ENCODE measurements at regions not wholly inside any gene's neighbourhood (a gene's known extent, or its start where the extent isn't known, plus 50 kb on each side); places are given as distances from the start of the nearest gene placed in this dataset.
"Not testable (repeated sequence)": the region's sequence is repeated elsewhere in the genome, so short reads cannot be mapped to it uniquely, and the experiment has no call there.

- no peak for DNase-seq
These were observed 1043.5 kb upstream of the ALCAM start for GRCh38 chr3:104323226-104323625.

GRCh38 chr3:104347291-104347690, 1019.4 kb upstream of the ALCAM start:
- DNase-seq, result no peak

- no peak for DNase-seq
These were observed 1016.9 kb upstream of the ALCAM start for GRCh38 chr3:104349836-104350235.

- no peak for DNase-seq
These were observed 1012.8 kb upstream of the ALCAM start for GRCh38 chr3:104353951-104354350.

- no peak for DNase-seq
These were observed 1007.2 kb upstream of the ALCAM start for GRCh38 chr3:104359546-104359945.

GRCh38 chr3:104360038-104360437, 1006.7 kb upstream of the ALCAM start:
- DNase-seq, result no peak

GRCh38 chr3:104361748-104362147, 1005.0 kb upstream of the ALCAM start:
- DNase-seq, result not testable (repeated sequence)

- no peak for DNase-seq
These were observed 1004.4 kb upstream of the ALCAM start for GRCh38 chr3:104362319-104362718.

- DNase-seq, result no peak
These were observed 999.7 kb upstream of the ALCAM start for GRCh38 chr3:104367000-104367399.

- no peak for DNase-seq
These were observed 997.9 kb upstream of the ALCAM start for GRCh38 chr3:104368760-104369159.

- DNase-seq, result no peak
These were observed 981.3 kb upstream of the ALCAM start for GRCh38 chr3:104385421-104385820.

- DNase-seq, result no peak
These were observed 978.1 kb upstream of the ALCAM start for GRCh38 chr3:104388619-104389018.

- no peak for DNase-seq
These were observed 974.4 kb upstream of the ALCAM start for GRCh38 chr3:104392327-104392726.

- DNase-seq, result no peak
These were observed 969.6 kb upstream of the ALCAM start for GRCh38 chr3:104396974-104397669.

- DNase-seq, result no peak
These were observed 969.0 kb upstream of the ALCAM start for GRCh38 chr3:104397713-104398112.

GRCh38 chr3:104402902-104403301, 963.8 kb upstream of the ALCAM start:
- no peak for DNase-seq

GRCh38 chr3:104411757-104412156, 955.0 kb upstream of the ALCAM start:
- no peak for DNase-seq

- DNase-seq, result no peak
These were observed 953.8 kb upstream of the ALCAM start for GRCh38 chr3:104412608-104413580.

GRCh38 chr3:104428337-104428925, 938.3 kb upstream of the ALCAM start:
- DNase-seq, result no peak

- DNase-seq, result no peak
These were observed 937.0 kb upstream of the ALCAM start for GRCh38 chr3:104429727-104430126.

- DNase-seq, result no peak
These were observed 930.2 kb upstream of the ALCAM start for GRCh38 chr3:104436506-104436905.

GRCh38 chr3:104437131-104437750, 929.5 kb upstream of the ALCAM start:
- no peak for DNase-seq

GRCh38 chr3:104437891-104438290, 928.8 kb upstream of the ALCAM start:
- DNase-seq, result no peak
